ENCODE measurements at regions not wholly inside any gene's neighbourhood (a gene's known extent, or its start where the extent isn't known, plus 50 kb on each side); places are given as distances from the start of the nearest gene placed in this dataset.
"Not testable (repeated sequence)": the region's sequence is repeated elsewhere in the genome, so short reads cannot be mapped to it uniquely, and the experiment has no call there.

DNA sequence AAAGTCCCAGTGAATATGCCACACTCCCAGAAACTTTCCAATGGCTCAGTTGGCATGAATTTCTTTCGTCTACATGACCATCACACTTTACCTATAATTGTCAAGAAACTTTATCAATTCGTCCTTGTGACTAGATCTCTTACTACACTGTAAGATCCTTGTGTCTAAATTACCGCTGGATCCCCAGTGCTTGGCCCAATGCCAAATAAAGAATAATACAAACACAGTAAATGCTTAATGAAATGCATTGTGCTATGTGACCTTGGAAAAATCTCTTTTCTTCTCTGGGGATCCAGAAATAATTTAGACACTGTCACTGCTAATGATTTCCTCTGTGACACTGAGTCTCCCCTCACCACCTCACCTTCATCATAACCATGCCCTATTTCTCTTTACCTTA lies 137.9 kb downstream of the VSIG4 start:
- TF ChIP-seq, protein P1, sequence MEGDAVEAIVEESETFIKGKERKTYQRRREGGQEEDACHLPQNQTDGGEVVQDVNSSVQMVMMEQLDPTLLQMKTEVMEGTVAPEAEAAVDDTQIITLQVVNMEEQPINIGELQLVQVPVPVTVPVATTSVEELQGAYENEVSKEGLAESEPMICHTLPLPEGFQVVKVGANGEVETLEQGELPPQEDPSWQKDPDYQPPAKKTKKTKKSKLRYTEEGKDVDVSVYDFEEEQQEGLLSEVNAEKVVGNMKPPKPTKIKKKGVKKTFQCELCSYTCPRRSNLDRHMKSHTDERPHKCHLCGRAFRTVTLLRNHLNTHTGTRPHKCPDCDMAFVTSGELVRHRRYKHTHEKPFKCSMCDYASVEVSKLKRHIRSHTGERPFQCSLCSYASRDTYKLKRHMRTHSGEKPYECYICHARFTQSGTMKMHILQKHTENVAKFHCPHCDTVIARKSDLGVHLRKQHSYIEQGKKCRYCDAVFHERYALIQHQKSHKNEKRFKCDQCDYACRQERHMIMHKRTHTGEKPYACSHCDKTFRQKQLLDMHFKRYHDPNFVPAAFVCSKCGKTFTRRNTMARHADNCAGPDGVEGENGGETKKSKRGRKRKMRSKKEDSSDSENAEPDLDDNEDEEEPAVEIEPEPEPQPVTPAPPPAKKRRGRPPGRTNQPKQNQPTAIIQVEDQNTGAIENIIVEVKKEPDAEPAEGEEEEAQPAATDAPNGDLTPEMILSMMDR (conservative IDR thresholded peaks at IDR 0.05): no peak
- H3K27ac ChIP-seq: no peak overlapping the region

DNA sequence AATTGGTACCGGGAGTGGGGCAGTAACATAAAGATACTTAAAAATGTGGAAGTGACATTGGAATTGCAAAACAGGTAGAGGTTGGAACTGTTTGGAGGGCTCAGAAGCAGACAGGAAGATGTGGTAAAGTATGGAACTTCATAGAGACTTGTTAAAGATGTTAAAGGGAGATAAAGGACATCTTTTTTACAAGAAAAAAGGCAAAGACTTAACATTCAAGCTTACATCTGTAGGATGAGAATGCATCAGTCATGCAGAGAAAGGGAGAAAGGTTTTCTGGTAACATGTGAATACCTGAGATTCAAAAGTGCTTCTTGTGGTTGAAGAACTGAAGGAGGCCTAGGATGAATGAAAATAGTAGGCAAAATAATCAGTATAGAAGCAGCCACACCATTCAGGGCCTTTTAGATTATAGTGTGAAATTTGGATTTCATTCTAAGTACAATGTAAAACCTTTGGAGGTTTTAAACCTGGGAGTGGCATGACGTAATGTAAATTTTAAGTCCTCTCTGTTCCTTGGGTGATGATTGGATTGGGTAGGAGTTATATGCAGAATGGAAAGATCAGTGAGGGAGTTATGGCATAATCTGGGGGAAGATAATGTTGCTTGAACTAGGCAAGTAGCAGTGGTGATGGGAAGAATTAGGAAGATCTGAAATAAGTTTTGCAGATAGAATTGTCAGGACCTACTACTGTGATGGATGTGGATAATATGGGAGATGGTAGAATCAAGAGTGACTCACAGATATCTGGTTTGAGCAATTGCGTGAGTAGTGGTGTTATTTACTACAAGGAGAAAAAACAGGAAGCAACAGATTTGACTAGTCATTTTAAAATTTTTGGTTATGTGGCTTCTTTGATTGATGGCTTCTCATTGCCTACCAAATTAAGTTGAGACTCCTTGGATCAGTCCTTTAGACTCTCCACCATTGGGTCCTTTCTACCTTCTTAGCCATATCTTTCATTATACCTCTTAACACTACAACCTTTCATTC lies 138.7 kb downstream of the VSIG4 start:
- TF ChIP-seq, protein P1 (conservative IDR thresholded peaks at IDR 0.05): no peak
- H3K27ac ChIP-seq: no peak overlapping the region

DNA sequence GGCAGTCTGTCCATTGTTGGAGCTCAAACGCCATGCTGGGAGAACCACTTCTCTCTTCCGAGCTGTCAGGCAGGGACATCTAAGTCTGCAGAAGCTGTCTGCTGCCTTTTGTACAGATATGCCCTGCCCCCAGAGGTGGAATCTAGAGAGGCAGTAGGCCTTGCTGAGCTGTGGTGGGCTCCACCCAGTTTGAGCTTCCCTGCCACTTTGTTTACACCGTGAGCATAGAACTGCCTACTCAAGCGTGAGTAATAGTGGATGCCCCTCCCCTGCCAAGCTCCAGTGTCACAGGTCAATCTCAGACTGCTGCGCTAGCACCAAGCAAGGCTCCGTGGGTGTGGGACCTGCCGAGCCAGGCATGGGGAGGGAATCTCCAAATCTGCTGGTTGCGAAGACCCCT lies 145.7 kb downstream of the VSIG4 start:
- no peak overlapping the region for H3K27ac ChIP-seq
- TF ChIP-seq, protein P1 (conservative IDR thresholded peaks at IDR 0.05): no peak

DNA sequence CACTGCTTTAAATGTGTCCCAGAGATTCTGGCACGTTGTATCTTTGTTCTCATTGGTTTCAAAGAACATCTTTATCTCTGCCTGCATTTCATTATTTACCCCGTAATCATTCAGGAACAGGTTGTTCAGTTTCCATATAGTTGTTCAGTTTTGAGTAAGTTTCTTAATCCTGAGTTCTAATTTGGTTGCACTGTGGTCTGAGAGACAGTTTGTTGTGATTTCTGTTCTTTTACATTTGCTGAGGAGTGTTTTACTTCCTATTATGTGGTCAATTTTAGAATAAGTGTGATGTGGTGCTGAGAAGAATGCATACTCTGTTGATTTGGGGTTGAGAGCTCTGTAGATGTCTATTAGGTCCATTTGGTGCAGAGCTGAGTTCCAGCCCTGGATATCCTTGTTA lies 148.1 kb downstream of the VSIG4 start:
- H3K27ac ChIP-seq: not testable (repeated sequence)

DNA sequence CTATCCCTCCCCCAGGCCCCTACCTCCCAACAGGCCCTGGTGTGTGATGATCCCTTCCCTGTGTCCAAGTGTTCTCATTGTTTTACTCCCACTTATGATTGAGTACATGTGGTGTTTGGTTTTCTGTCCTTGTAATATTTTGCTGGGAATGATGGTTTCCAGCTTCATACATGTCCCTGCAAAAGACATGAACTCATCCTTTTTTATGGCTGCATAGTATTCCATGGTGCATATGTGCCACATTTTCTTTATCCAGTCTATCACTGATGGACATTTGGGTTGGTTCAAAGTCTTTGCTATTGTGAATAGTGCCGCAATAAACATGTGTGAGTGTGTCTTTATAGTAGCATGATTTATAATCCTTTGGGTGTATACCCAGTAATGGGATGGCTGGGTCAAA lies 151.7 kb downstream of the VSIG4 start:
- not testable (repeated sequence) for H3K27ac ChIP-seq

DNA sequence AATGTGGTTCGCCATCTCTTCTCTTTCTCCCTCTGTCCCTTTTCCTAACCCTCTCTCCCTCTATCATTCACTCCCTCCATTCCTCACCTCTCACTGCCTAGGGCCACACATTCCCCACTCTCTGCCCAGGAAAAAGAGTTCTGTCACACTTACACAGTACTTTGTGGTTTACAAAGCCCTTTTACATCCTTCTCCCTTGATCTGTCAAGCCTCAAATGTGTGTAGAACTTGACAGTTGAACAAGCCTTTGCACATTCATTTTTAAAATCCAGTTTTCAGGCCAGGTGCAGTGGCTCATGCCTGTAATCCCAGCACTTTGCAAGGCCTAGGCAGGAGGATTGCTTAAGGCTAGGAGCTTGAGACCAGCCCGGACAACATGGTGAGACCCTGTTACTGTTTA lies 156.3 kb downstream of the VSIG4 start:
- no peak overlapping the region for H3K27ac ChIP-seq
- TF ChIP-seq, protein P1 (conservative IDR thresholded peaks at IDR 0.05): no peak

DNA sequence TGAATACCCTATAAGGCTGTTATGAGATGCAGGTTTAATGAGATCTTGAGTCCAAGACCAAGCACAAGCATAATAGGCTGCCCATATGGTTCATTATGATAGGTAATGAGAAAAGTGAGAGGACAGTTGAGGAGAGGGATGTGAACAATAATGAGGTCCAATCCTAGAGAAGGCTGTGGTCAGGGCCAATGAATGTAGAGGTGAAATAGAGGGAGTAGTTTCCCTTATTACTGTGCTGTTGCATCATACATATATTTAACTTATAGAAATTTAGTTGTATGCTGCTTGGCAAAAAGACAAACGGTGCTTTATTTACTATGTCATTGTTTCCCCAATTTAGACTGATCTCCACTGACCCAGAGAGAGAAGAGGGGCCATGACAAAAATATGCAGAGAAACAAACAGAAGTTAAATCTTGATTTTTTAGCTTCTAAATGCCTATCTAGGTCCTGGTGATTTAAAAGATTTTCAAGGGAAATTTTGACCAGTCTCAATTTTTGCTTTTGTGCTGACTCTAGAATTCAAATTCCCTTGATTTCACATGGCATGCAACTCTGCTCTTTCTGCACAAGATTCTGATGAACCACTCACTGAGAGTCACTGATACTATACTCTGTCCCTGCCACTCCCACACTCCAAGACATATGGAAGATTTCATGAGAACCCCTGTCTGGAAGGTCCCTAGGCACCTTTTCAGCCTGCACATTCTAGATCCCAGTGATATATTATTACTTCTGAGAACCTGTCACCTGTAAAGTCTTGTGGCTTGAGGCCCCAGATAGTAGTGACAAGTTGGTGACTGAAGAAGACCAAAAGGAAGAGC lies 159.7 kb downstream of the VSIG4 start:
- TF ChIP-seq, protein P1 (conservative IDR thresholded peaks at IDR 0.05): no peak

DNA sequence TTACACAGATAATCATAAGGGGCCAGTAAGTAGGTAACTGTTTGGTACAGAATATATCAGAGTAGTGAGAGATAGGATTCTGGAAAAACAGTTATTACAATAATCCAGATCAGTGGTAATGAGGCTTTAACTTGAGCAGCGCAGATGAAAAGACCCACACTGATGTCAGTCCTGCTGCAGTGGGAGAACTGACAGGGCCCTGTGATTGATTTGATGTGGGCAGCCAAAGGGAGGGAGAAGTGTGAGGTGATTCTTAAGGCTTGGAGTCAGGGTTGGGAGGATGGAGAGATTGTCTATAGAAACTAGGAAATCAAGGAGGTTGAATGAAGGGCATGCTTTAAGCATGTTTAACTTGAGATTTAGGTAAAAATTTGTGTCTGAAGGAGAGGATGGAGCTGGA lies 161.4 kb downstream of the VSIG4 start:
- TF ChIP-seq, protein P1 (conservative IDR thresholded peaks at IDR 0.05): no peak
- no peak overlapping the region for H3K27ac ChIP-seq

More for the DNA sequence above, 159.7 kb downstream of the VSIG4 start:
- no peak overlapping the region for H3K27ac ChIP-seq

All from VCaP (cell line).